ENCODE measurements at regions not wholly inside any gene's neighbourhood (a gene's known extent, or its start where the extent isn't known, plus 50 kb on each side); places are given as distances from the start of the nearest gene placed in this dataset.

DNA sequence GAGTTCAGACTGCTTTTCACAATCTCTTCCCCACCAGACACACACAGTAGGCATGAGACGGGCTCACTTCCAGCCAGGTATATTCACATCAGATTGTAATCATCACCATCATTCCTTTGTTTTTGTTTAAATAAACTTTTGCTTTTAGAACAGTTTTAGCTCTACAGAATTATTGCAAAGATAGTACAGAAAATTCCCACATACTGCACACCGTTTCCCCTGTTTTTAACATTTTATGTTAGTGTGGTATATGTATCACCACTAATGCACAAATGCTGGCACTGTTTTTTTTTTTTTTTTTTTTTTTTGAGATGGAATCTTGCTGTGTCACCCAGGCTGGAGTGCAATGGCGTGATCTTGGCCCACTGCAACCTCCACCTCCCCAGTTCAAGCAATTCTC is 83.3 kb upstream of the ANO1 start:
- no peak overlapping the region for H2AK5ac ChIP-seq (ENCODE audit: insufficient read length, low read length)
- no peak for DNase-seq
- H3K9ac ChIP-seq (ENCODE audit: extremely low read depth, insufficient read length, low read length): no peak overlapping the region
- H4K20me1 ChIP-seq (ENCODE audit: control insufficient read depth, insufficient read depth, insufficient read length): no peaks in the 10 kb centered on the region
- no peak overlapping the region for H4K5ac ChIP-seq (ENCODE audit: insufficient read length, low read depth, low read length)
- no peak overlapping the region for H2BK5ac ChIP-seq (ENCODE audit: insufficient read length, low read length)
- no peak overlapping the region for H3K27ac ChIP-seq (ENCODE audit: insufficient read length, low read depth, low read length)
- no peaks in the 10 kb centered on the region; the same call in 1 of the 2 replicates for H3K27me3 ChIP-seq (ENCODE audit: insufficient read depth, low read length)
- H3K27ac Mint-ChIP-seq: no peak overlapping the region
- H2BK20ac ChIP-seq (ENCODE audit: low read depth, low read length, poor library complexity, severe bottlenecking): no peak overlapping the region
- H3K14ac ChIP-seq (ENCODE audit: insufficient read depth, low read length): no peak overlapping the region
- H2BK15ac ChIP-seq (ENCODE audit: low read depth, low read length): no peak overlapping the region
- H3T11ph ChIP-seq (ENCODE audit: low read length): no peak overlapping the region
- H3K36me3 Mint-ChIP-seq (ENCODE audit: insufficient read depth in 1 of 3, low read depth in 3 of 3): peaks cover 0 to 2% (median 0%) of the 10 kb centered on the region in 3 experiments; a peak in 2 of 7 replicates
- TF ChIP-seq CTCF (conservative IDR thresholded peaks at IDR 0.05): no peak
- H3K79me2 ChIP-seq (ENCODE audit: insufficient read depth, low read length): no peaks in the 10 kb centered on the region
- no peaks in the 10 kb centered on the region for H3K9me3 ChIP-seq (ENCODE audit: control insufficient read depth, low read depth, low read length)
- peaks cover 98% of the 10 kb centered on the region for H3K27me3 Mint-ChIP-seq (ENCODE audit: low read depth)
- H2AFZ ChIP-seq (ENCODE audit: low read length): no peak overlapping the region
- H4K8ac ChIP-seq (replicated peaks; ENCODE audit: insufficient read length, low read depth, low read length): no peak overlapping the region
- H4K91ac ChIP-seq (ENCODE audit: insufficient read length, low read depth, low read length): no peak overlapping the region
- no peaks in the 10 kb centered on the region for H3K23me2 ChIP-seq (ENCODE audit: insufficient read length, low read depth, low read length, poor library complexity, severe bottlenecking)
- H3K4me1 ChIP-seq (ENCODE audit: insufficient read depth, low read length): peaks cover 2% of the 10 kb centered on the region; the same call in 1 of the 2 replicates
- peaks cover 9% of the 10 kb centered on the region in 2 experiments for H3K4me1 Mint-ChIP-seq
- peaks cover 11 to 12% of the 10 kb centered on the region in 2 experiments for H3K9me3 Mint-ChIP-seq
- no peaks in the 10 kb centered on the region for H3K79me1 ChIP-seq (ENCODE audit: insufficient read depth, low read depth, low read length, poor library complexity, severe bottlenecking)
- no peak overlapping the region for H3K4me2 ChIP-seq (ENCODE audit: insufficient read depth, insufficient read length, low read length)
- no peak overlapping the region for H3K4me3 Mint-ChIP-seq
- no peak overlapping the region for H3K56ac ChIP-seq (ENCODE audit: insufficient read length, low read depth, low read length)
- H2BK120ac ChIP-seq (ENCODE audit: low read depth, low read length, poor library complexity, severe bottlenecking): no peak overlapping the region
- H3K4ac ChIP-seq (ENCODE audit: low read depth, low read length): no peak overlapping the region
- no peak overlapping the region for H3K23ac ChIP-seq (ENCODE audit: insufficient read length, low read depth, low read length)
- H2BK12ac ChIP-seq (ENCODE audit: insufficient read length, low read depth, low read length): no peak overlapping the region
- WGBS (ENCODE audit: extremely low coverage, insufficient read length, low lambda C conversion rate): no CpG with 5 or more reads among the region's 3 CpGs
- no peak overlapping the region for H3K18ac ChIP-seq (ENCODE audit: insufficient read length, low read depth, low read length)
